NCI-H510A treated with DMSO at 0.1 percent for 48 hours (cell line): ENCODE measurements at regions not wholly inside any gene's neighbourhood (a gene's known extent, or its start where the extent isn't known, plus 50 kb on each side); places are given as distances from the start of the nearest gene placed in this dataset.
"Not testable (repeated sequence)": the region's sequence is repeated elsewhere in the genome, so short reads cannot be mapped to it uniquely, and the experiment has no call there.

Source experiments
- DNase-seq: peaks from one replicate; lab custom pipeline; 2025; lab: John Stamatoyannopoulos, UW

DNA sequence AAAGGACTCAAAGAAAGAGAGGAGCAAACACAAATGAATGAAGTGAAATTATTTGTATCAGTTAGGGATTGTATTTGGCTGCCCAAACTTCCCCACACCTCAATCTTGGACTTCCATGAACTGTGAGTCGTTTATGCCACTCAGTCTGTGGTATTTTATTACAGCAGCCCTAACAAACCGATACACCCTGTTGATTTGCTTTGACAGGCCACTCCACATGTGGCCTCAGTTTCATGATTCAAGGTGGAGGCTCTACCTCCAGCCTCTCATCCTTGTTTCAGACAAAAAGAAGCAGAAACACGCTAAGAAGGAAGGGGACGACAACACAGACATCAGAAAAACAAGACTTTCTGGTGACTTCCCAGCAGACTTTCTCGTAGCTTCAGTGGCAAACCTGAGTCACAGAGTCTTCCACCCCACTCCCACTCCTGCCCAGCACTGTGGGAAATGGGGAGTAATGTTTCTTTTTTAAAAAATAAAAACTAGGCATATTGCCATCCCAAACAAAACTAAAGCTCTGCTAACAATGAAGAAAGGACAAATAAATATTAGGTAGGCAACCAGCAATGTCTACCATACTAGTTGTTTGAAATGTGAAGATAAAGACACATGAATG lies 52.2 kb upstream of the ABCA1 start:
- no peak for DNase-seq

DNA sequence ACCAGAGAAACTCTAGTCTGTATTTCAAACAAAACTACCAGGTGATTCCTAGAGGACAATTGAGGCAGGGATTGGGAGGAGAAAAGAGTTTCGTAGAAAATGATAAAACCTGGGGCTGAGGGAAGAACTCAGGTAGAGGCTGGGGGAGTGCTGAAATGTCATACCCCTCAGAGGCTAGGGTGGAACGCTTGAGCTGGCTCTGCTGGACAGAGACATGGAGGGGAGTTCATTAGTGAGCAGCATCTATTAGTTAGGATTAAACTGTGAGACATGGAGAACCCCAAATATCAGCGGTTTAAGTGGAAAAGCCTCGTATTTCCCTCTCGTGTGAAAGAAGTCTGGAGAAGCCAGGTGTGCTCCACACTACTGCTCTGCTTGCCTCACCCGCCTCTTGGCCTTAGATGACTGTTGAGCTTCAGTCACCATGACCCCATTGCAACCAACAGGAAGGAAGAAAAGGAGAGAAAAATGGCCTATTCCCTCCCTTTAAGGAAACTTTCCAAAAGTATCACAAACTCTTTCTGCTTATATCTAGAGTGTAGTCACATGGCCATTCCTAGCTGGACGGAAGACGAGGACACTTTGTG lies 53.7 kb upstream of the ABCA1 start:
- DNase-seq: no peak

DNA sequence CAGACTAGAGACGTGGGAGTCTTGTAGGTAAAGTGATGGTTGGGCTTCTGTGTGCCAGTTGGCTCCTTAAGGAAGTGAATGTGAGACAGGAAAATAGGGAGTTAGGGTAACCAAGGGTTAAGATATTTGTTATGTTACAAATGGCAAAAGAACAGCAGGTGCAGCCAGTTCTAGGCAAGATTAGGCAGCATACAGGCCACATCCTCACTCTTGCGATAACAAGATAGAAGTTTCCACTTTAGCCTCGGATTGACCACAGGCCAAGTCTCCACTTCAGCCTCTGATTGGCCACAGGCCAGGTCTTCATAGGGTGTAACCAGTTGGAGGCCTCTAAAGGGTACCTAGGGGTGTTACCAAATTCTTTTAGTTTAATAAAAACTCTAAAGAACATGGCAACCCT lies 54.6 kb upstream of the ABCA1 start:
- DNase-seq: no peak

DNA sequence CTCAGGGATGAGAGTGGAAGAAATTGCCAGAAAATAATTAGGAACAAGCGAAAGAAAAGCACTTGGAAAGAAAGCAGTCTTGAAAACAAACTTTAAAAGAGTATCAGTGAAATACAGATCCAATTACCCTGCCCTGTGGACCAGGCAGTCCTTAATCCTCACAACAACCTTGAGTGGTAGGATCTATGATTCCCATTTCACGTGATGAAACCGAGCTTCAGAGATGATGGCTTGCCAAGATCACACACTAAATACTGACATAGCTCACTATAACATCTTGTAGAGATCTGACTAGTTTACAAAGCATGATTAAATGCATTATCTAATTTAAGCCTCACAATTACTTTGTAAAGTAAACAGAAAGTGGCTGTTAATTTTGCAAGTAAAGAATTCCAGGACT lies 55.5 kb upstream of the ABCA1 start:
- DNase-seq: no peak

DNA sequence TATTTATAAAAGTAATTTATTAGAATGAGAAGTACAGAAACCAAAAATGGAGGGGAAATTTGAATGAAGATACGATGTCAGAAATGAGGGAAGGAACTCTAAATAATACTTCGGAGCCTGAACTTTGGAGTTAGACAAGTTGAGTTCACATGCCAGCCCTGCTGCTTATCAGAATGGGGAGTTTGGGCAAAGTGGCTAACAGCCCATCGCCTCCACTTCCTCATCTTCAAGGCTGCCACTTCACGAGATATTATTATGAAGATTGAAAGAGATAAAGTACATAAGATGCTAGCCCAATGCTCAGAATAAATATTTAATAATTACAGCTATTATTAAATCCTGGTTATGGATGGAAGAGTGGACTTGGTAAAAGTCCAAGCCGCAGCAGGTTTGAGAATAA lies 56.2 kb upstream of the ABCA1 start:
- no peak for DNase-seq

DNA sequence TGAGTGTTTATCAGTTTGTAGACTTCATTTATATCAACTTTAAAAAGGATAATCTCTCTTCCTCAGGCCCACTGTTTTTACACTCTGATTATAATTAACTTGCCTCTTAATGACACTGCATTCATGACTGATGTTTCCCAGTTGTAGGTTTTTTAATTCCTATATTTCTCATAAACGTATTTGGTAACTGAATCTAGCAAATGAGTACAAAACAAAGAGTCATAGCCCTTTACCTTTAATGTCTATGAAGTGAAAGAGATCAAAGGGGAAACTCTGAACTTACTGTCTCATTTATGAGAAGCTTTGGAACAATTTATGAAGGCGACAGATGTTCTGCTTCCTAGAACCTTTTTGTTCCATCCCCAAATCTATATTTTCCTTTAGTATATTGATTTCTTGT lies 56.6 kb upstream of the ABCA1 start:
- no peak for DNase-seq

DNA sequence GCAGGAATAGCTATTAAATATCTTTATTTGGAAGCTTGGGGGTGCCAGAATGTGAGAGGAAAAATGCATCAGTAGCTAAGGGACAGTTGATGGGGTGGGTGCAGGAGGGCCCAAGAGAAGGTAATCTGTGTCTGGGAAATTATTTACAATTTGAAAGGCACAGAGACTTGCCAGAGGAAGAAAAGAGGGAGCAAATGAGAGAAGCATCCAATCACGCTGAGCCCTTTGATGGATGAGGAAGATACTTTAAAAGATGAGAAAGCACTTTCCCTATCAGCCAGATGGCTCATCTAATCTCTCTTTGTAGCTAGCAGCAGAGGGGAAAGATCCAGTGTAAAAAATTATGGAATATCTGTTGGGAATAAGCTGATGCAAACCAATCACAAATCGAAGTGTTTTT lies 57.0 kb upstream of the ABCA1 start:
- peak; percentile 23 for DNase-seq

DNA sequence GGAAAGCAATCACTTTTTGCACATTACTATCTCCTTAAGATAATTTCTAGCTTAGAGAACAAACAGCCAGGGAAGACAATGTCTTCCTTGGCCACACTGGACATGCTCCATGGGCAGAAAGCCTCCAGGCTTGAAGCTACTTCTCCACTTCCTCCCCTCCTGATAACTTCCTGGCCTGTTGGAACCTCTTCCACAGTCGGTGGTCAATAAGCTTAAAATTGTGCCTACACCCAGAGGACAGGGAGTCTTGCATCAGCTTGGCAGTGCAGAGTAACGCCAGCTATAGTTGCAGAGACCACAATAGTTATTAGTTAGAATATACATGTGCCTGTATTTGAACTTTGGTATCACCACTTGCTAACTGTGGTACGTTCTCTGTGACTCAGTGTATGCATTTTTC lies 58.1 kb upstream of the ABCA1 start:
- DNase-seq: no peak

DNA sequence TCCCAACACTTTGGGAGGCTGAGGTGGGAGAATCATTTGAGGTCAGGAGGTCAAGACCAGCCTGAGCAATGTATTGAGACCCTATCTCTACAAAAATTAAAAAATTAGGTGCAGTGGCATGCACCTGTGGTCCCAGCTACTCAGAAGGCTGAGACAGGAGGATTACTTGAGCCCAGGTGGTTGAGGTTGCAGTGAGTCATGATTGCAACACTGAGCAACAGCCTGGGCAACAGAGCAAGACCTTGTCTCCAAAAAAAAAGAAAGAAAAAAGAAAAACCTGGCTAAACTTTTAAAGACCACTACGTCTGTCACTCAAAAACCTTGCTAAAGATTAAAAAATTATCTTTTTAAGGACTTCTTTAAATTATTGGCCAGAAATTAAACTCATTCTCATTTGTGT lies 59.8 kb upstream of the ABCA1 start:
- DNase-seq: no peak

DNA sequence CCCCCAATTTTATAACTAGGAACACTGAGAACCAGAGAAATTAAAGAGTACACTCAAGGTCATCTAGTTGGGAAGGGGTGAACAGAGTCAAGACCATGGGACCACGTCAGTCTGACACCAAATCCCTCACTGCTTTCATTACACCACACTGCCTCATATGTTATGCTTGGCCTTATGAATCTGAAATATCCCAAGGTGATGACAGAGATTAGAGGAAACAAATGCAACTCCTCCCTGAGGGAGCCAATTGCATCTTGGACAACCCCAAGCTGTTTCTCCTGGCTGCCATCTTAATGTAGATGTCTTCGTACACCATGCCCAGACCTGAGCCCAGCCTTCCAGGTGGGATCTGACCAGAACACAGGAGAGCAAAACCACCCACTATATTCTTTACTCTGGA lies 60.6 kb upstream of the ABCA1 start:
- no peak for DNase-seq

DNA sequence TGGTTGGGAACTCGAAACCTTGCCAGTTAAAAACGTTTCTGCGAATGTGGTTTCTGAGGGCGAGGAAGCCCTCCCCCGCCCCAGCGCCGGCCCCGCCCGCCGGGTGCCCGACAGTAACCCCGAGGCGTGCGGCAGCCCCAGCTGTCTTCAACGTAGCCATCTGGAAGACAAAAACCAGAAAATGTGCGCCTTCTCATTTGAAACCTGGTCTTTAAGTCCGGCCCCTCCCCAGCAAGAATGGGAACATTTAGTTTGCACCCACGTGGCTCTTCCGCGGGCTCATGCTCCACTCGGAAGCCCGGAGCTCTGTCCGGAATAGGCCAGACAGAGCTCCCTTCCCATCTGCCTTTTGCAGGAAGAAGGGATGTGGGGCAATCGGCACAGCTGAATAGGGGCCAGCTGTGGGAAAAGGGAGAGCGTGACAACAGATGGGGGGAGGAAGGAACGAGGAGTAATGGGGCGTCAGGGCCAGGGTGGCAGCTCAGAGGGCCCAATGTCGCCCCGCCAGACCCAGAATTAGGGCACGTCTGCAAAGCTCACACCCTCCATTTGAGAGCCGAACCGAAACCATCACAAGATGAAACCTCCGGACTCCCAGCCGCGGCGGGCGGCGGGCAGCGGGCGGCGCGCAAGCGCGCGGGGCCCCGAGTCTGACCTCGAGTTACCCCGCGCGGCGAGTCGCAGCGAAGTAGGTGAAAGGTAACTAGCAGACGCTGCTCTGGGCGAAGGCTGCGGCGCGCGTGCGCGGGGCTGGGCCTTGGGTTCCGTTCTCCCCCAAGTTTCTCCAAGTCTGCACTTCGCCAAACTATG lies 63.4 kb upstream of the ABCA1 start:
- DNase-seq: peak; percentile 91

DNA sequence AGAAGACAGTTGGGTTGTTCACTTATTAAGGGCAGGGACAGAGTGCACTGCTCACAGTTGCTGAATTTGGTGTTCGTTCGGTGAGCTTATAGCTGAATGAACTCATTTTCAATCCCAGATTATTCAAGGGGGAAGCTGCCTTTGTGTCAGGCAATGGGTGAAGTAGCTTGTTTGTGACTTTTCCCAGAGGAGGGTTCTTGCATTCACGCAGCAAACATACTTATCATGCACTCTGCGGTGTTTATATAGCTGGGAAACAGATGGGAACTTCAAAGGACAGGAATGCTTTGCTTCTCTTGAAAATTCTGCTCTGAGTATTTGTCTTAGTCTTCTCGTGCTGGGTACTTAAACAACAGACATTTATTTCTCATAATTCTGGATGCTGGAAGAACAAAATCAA lies 64.7 kb upstream of the ABCA1 start:
- peak; percentile 87 for DNase-seq

DNA sequence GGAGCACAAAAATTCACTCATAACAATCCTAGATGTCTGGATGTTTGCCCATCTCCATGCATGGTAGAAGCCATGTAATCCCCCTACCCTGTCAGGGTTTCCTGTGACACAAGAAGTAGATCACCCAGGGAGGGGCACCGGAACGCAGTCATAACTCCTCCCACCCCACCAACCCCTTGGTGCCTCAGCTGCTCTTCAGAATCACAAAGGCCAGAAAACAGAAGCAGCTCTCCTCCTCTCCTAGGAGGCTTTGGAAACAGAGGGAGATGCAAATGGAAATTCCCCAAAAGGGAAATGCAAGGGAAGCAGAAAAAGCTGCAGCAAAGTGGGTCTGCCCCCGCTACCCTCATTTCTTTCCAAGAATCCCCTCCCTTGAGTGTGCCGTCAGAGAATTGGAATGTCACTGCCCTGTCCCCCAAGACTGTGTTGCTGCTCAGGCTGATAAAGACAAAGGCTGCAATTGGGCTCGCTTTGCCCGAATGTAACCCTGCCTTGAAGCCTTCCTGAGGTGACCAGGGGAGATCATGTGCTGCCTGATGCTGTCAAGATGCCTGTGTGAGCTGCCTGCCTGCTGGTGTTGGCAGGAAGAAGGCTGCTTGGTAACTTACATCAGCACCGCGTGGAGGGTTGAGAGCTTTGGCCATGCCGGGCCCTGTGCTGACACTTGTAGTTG lies 65.5 kb upstream of the ABCA1 start:
- peak; percentile 56 for DNase-seq

DNA sequence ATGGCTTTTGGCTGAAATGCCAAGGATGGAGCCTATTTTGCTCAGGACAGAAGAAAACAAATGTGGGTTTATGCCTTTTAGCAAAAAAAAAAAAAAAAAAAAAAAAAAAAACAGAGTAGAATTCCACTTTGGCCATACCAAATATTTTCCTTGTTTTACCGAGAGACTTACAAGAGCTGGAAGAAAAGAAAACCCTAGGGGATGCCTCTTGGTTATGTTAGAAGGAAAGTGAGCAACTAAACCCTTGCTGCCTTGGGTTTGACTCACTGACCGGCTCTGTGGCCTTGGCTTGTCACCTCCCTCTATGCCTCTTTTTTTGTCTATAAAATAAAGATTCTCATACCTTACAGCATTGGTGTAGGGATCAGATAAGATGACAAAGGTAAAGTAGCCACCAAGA lies 69.6 kb upstream of the ABCA1 start:
- DNase-seq: no peak

DNA sequence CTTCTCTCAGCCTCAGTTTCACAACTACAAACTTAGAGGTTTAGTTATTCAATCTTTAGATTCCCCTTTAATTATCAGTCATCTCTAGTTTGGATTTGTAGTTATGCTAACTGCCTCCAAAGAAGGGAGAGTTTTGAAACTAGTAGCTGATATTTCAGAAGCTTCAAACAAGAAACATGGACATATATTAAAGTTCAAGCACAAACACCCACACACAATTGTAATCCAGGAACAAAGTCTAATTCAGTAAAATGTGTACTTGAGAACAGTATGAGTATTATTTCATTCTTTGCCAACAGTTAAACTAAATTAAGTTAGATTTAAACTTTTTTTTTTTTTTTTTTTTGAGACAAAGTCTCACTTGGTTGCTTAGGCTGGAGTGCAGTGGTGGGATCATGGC lies 71.2 kb upstream of the ABCA1 start:
- DNase-seq: no peak

DNA sequence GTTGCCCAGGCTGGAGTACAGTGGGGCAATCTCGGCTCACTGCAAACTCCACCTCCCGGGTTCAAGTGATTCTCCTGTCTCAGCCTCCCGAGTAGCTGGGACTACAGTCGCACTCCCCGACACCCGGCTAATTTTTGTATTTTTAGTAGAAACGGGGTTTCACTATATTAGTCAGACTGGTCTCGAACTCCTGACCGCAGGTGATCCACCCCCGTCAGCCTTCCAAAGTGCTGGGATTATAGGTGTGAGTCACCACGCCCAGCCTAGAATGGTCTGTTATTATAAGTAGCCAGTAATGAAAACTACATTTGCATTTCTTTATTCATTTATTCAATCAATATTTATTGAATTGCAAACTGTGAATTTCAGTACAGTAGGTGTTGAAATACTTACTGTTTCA lies 72.6 kb upstream of the ABCA1 start:
- not testable (repeated sequence) for DNase-seq

DNA sequence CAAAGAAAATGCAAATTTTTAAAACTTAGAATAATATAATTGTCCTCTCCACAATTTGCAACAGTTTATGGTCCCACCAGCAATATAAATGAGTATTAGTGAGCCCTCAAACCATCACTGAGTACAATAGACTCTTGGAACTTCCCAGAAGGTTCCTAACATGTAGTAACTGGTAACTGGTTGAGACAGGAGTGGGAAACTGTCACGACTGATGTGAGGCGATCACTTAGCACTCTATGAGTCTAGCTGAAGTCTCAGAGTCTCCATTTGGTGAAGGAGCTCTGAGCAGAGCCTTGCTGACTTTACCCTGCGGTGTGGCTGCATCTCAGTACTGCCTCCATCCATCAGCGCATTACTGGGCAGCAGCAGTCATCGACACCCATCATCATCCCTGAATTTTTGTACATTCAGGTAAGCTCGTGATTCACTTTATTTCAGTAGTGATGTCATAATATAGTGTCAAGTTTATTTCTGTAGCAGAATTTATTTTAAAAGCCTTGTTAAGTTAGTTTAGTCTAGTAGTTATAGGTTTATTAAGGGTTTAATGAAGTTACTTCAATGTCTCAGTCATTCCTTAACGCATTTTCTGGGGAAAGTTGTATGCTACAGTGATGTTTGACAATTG lies 76.6 kb upstream of the ABCA1 start:
- no peak for DNase-seq

DNA sequence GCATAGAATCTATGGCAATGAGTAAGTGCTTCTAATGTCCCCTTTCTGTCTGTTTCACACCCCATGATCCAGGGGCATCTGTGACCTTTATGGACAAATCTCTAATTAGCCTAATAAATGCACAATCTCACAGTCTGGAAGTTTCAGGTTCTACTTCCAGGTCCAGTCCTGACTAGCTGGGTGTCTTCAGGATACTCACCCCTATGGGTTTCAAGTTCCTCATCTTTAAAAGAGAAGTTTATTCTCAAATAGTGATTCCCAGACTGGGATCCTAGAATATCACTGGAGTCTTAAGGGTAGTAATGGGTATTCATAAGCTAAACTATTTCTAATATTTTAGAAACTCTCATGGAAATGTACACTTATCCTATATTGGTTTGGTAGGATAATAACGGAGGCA lies 77.2 kb upstream of the ABCA1 start:
- no peak for DNase-seq

DNA sequence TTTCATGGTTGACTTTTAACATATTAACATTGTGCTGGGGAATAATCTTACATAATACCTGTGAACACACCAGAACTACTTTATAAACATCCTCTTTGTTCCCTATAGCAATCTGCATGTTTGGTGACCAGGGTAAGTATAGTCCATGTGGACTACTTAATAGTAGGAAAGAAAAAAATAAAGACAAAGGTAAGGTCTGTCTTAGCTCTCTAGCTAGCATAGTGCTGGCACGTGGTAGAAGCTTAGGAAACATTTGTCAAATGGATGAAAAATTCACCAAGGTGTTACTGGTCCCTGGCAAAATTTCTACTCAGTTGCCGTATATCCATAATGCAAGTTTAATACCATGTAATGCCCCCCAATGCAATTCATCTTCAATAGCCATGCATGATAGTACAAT lies 78.6 kb upstream of the ABCA1 start:
- DNase-seq: no peak

DNA sequence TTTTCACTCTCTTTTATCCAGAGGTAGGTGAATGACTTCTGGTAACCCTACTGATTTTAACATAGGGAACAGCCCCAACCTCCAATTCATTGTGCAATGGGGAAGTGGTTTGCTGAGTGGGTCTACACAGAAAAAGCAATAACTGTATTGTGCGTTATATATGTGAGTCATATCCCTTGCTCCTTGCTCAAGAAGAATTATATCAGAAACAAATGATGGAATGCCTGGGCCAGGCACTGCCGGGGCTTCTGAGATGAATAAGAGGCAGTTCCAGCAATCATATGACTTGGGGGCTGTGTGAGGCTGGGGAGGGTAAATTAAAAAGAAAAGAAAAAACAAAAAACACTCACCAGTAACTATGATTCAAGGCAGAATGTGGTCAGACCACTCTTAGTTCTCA lies 79.2 kb upstream of the ABCA1 start:
- DNase-seq: no peak

DNA sequence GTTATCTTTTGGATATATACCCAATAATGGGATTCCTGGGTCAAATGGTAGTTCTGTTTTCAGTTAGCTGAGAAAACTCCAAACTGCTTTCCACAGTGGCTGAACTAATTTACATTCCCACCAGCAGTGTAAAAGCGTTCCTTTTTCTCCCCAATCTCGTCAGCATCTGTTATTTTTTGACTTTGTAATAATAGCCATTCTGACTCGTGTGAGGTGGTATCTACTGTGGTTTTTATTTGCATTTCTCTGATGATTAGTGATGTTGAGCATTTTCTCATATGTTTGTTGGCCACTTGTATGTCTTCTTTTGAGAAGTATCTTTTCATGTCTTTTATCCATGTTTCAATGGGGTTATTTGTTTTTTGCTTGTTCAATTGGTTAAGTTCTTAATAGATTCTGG lies 82.1 kb upstream of the ABCA1 start:
- DNase-seq: not testable (repeated sequence)

DNA sequence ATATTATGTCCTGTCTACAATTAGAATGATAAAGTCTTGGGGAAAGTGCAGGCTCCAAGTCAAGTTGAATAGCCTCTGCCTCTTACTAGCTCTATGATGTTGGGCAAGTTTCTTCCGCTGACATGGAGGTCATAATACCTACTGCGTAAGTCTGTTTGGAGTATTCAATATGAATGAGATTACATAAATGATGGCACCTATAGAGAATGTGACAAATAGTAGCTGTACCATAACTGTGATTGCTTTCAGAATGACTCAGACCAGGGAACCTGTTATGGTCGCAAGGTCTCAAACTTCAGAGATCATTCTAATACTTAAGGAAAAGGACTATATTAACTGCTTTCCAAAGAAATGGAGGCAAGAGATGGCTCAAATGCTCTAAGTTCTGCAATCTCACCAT lies 94.0 kb upstream of the ABCA1 start:
- DNase-seq: no peak

DNA sequence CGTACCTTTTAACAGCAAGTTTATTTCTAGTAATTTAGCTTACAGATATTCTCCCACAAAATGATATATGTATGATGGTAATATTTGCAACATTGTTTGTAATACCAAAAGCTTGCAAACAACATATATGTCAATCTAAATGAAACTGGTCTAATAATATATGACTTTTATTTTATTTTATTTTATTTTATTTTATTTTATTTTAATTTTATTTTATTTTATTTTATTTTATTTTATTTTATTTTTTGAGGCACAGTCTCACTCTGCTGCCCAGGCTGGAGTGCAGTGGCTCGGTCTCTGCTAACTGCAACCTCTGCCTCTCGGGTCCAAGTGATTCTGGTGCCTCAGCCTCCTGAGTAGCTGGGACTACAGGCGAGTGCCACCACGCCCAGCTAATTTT lies 94.6 kb upstream of the ABCA1 start:
- DNase-seq: not testable (repeated sequence)
